Liver (tissue), 8 donors: ENCODE measurements at regions not wholly inside any gene's neighbourhood (a gene's known extent, or its start where the extent isn't known, plus 50 kb on each side); places are given as distances from the start of the nearest gene placed in this dataset.

ENCODE experiments used
- DNase-seq: peaks from one replicate; pipeline ENCODE4 v3.0.0-alpha.2; 2017; ENCODE audit warnings: low spot score
- H3K27ac ChIP-seq, 2 donors: one replicate each; pipeline ENCODE4 v1.7.0; 2013; ENCODE audit warnings: inconsistent platforms in 2 of 2, low read length in 2 of 2, control low read depth in 1 of 2, low read depth in 1 of 2, mild to moderate bottlenecking in 1 of 2
- H3K27me3 ChIP-seq, 4 donors: one replicate each; pipeline versions ENCODE4 v1.6.1 to v1.7.0; 2013; ENCODE audit warnings: low read length in 3 of 4, inconsistent platforms in 1 of 4, mild to moderate bottlenecking in 1 of 4, moderate library complexity in 1 of 4; ENCODE audit not compliant: control insufficient read depth in 4 of 4, insufficient read depth in 4 of 4
- H3K36me3 ChIP-seq, 4 donors: one replicate each; pipeline versions ENCODE4 v1.6.1 to v1.7.0; 2013; ENCODE audit warnings: low read length in 3 of 4, mild to moderate bottlenecking in 3 of 4, low read depth in 1 of 4, moderate library complexity in 1 of 4; ENCODE audit not compliant: control insufficient read depth in 4 of 4, insufficient read depth in 3 of 4
- H3K4me1 ChIP-seq, 4 donors: one replicate each; pipeline versions ENCODE4 v1.6.1 to v1.7.0; 2013; ENCODE audit warnings: low read length in 3 of 4, mild to moderate bottlenecking in 3 of 4, moderate library complexity in 1 of 4; ENCODE audit not compliant: control insufficient read depth in 4 of 4, insufficient read depth in 4 of 4
- H3K4me3 ChIP-seq, 3 donors: one replicate each; pipeline versions ENCODE4 v1.6.1 to v1.7.0; 2013; ENCODE audit warnings: low read length in 3 of 3, control low read depth in 1 of 3, low read depth in 1 of 3, mild to moderate bottlenecking in 1 of 3
- H3K9ac ChIP-seq, 2 donors: one replicate each; pipeline ENCODE4 v1.7.0; 2013; ENCODE audit warnings: low read length in 2 of 2, mild to moderate bottlenecking in 2 of 2, moderate library complexity in 2 of 2, control low read depth in 1 of 2, low read depth in 1 of 2
- H3K9me3 ChIP-seq, 4 donors: one replicate each; pipeline versions ENCODE4 v1.6.1 to v1.7.0; 2013; ENCODE audit warnings: low read length in 3 of 4; ENCODE audit not compliant: control insufficient read depth in 4 of 4
- ATF3 ChIP-seq: IDR thresholded peaks from 2 replicates; pipeline ENCODE4 v1.6.1; 2016; ENCODE audit warnings: antibody characterized with exemption
- CTCF ChIP-seq: fragments of 150-350 bp; IDR thresholded peaks from 2 replicates; pipeline ENCODE4 v1.5.1; 2017; ENCODE audit warnings: improper control_type of control experiment, low read depth, low read length; ENCODE audit not compliant: missing input control
- EGR1 ChIP-seq, 2 donors: IDR thresholded peaks; 2 replicates each; pipeline ENCODE4 v1.6.1; 2016 to 2018; ENCODE audit warnings: antibody characterized with exemption in 2 of 2, low read depth in 2 of 2
- FOXA1 ChIP-seq: IDR thresholded peaks from 2 replicates; pipeline ENCODE4 v1.6.1; 2016; ENCODE audit warnings: antibody characterized with exemption
- FOXA2 ChIP-seq: IDR thresholded peaks from 2 replicates; pipeline ENCODE4 v1.6.1; 2016; ENCODE audit warnings: antibody characterized with exemption
- GABPA ChIP-seq, 2 donors: IDR thresholded peaks in 1 of 2; conservative IDR thresholded peaks in 1 of 2; 2 replicates each; pipeline ENCODE4 v1.6.1; 2016; ENCODE audit warnings: antibody characterized with exemption in 2 of 2, mild to moderate bottlenecking in 1 of 2, moderate library complexity in 1 of 2
- HNF4A ChIP-seq, 2 donors: conservative IDR thresholded peaks; 2 replicates each; pipeline ENCODE4 v1.6.1; 2016; ENCODE audit warnings: antibody characterized with exemption in 2 of 2, mild to moderate bottlenecking in 2 of 2
- HNF4G ChIP-seq: IDR thresholded peaks from 2 replicates; pipeline ENCODE4 v1.6.1; 2016; ENCODE audit warnings: antibody characterized with exemption
- JUND ChIP-seq, 2 donors: IDR thresholded peaks; 2 replicates each; pipeline ENCODE4 v1.6.1; 2016; ENCODE audit warnings: antibody characterized with exemption in 2 of 2
- MAX ChIP-seq: IDR thresholded peaks from 2 replicates; pipeline ENCODE4 v1.6.1; 2016; ENCODE audit warnings: antibody characterized with exemption
- NR2F2 ChIP-seq: IDR thresholded peaks from 2 replicates; pipeline ENCODE4 v1.6.1; 2016; ENCODE audit warnings: antibody characterized with exemption
- RAD21 ChIP-seq, 2 donors: IDR thresholded peaks; 2 replicates each; pipeline ENCODE4 v1.6.1; 2016; ENCODE audit warnings: antibody characterized with exemption in 2 of 2, mild to moderate bottlenecking in 2 of 2
- RXRA ChIP-seq, 2 donors: IDR thresholded peaks; 2 replicates each; pipeline ENCODE4 v1.6.1; 2017 to 2018; ENCODE audit warnings: antibody characterized with exemption in 2 of 2, mild to moderate bottlenecking in 1 of 2
- SP1 ChIP-seq: IDR thresholded peaks from 2 replicates; pipeline ENCODE4 v1.6.1; 2018; ENCODE audit warnings: antibody characterized with exemption, mild to moderate bottlenecking
- TAF1 ChIP-seq: conservative IDR thresholded peaks from 2 replicates; pipeline ENCODE4 v1.6.1; 2016; ENCODE audit warnings: antibody characterized with exemption, mild to moderate bottlenecking
- YY1 ChIP-seq: IDR thresholded peaks from 2 replicates; pipeline ENCODE4 v1.6.1; 2016; ENCODE audit warnings: antibody characterized with exemption, mild to moderate bottlenecking
- ZBTB33 ChIP-seq: IDR thresholded peaks from 2 replicates; pipeline ENCODE4 v1.6.1; 2016; ENCODE audit warnings: antibody characterized with exemption
- WGBS: extraction: QIAGEN DNeasy Blood & Tissue Kit; methylation state at CpG from one replicate; pipeline ENCODE4 v1.1.7; 2013; 5-methylcytosine and 5-hydroxymethylcytosine counted together
- TF ChIP-seq, protein P1 (sequence below): IDR thresholded peaks from 2 replicates; pipeline ENCODE4 v1.6.1; 2016; ENCODE audit warnings: antibody characterized with exemption, mild to moderate bottlenecking
- donor health status: healthy.
- donor health status: healthy.
- donor health status: healthy.
- donor health status: healthy.
- donor health status: healthy.

GRCh38 chr9:90055226-90055625, 450.4 kb downstream of the GADD45G start:
- TF ChIP-seq FOXA1, result no peak
- no peak for TF ChIP-seq HNF4G
- no peak for TF ChIP-seq HNF4A (conservative IDR thresholded peaks at IDR 0.05)
- no peak for TF ChIP-seq SP1
- TF ChIP-seq CTCF, result no peak
- no peak for TF ChIP-seq YY1
- no peak for TF ChIP-seq FOXA2
- TF ChIP-seq JUND (IDR thresholded peaks at IDR 0.05), result no peak
- TF ChIP-seq, protein P1, sequence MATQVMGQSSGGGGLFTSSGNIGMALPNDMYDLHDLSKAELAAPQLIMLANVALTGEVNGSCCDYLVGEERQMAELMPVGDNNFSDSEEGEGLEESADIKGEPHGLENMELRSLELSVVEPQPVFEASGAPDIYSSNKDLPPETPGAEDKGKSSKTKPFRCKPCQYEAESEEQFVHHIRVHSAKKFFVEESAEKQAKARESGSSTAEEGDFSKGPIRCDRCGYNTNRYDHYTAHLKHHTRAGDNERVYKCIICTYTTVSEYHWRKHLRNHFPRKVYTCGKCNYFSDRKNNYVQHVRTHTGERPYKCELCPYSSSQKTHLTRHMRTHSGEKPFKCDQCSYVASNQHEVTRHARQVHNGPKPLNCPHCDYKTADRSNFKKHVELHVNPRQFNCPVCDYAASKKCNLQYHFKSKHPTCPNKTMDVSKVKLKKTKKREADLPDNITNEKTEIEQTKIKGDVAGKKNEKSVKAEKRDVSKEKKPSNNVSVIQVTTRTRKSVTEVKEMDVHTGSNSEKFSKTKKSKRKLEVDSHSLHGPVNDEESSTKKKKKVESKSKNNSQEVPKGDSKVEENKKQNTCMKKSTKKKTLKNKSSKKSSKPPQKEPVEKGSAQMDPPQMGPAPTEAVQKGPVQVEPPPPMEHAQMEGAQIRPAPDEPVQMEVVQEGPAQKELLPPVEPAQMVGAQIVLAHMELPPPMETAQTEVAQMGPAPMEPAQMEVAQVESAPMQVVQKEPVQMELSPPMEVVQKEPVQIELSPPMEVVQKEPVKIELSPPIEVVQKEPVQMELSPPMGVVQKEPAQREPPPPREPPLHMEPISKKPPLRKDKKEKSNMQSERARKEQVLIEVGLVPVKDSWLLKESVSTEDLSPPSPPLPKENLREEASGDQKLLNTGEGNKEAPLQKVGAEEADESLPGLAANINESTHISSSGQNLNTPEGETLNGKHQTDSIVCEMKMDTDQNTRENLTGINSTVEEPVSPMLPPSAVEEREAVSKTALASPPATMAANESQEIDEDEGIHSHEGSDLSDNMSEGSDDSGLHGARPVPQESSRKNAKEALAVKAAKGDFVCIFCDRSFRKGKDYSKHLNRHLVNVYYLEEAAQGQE, result no peak
- no peak for TF ChIP-seq RXRA (IDR thresholded peaks at IDR 0.05)
- no peak for TF ChIP-seq ZBTB33
- TF ChIP-seq GABPA (IDR thresholded peaks at IDR 0.05 in 1 of 2, conservative IDR thresholded peaks at IDR 0.05 in 1 of 2), result no peak
- no peak for TF ChIP-seq MAX
- TF ChIP-seq TAF1, result no peak
- no peak for TF ChIP-seq ATF3
- no peak for TF ChIP-seq EGR1 (IDR thresholded peaks at IDR 0.05; ENCODE audit: low read depth in 2 of 2)
- no peak for TF ChIP-seq NR2F2
- TF ChIP-seq RAD21 (IDR thresholded peaks at IDR 0.05), result no peak
- no peak for DNase-seq
- no peak overlapping the region for H3K4me3 ChIP-seq
- no peak overlapping the region for H3K9ac ChIP-seq
- peak overlapping the region; percentile 68 to 76 for H3K27ac ChIP-seq
- 95% methylated on average over 3 of the region's 3 CpGs for WGBS
- H3K4me1 ChIP-seq, result peaks cover 3 to 17% (median 11%) of the 10 kb centered on the region in 4 donors
- H3K27me3 ChIP-seq, result no peaks in the 10 kb centered on the region
- H3K36me3 ChIP-seq, result no peaks in the 10 kb centered on the region
- no peaks in the 10 kb centered on the region for H3K9me3 ChIP-seq

DNA sequence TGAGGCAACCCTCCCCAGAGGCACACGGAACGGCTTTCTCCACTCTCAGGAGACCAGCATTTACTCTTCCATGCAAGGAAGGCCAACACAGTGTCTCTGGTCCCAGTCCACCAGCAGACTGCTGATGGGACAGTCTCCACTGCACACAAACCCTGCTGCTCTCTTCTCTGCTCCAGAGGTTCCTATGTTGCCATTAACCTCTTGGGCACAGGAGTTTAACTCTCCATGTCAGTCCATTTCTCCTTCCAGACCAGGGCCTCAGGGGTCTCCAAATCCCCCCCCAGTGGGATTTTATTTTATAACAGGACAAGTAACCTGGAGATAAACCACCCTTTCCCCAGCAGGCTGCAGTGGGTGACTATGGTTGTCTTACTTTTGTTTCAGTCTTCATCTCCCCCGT, 452.5 kb downstream of the GADD45G start:
- Histone ChIP-seq H3K9ac (no peak overlapping the region), H3K36me3 (no peaks in the 10 kb centered on the region), H3K4me3 (no peak overlapping the region), H3K4me1 (peaks cover 3 to 17% (median 11%) of the 10 kb centered on the region in 4 donors), H3K9me3 (no peaks in the 10 kb centered on the region), H3K27me3 (no peaks in the 10 kb centered on the region), H3K27ac (no peak overlapping the region)
- 95% methylated on average over 3 of the region's 3 CpGs for WGBS
- DNase-seq, result no peak
- no peak for TF ChIP-seq CTCF
- no peak for TF ChIP-seq JUND (IDR thresholded peaks at IDR 0.05)
- TF ChIP-seq GABPA (IDR thresholded peaks at IDR 0.05 in 1 of 2, conservative IDR thresholded peaks at IDR 0.05 in 1 of 2), result no peak
